HepG2 (cell line): ENCODE measurements at regions not wholly inside any gene's neighbourhood (a gene's known extent, or its start where the extent isn't known, plus 50 kb on each side); places are given as distances from the start of the nearest gene placed in this dataset.
"Not testable (repeated sequence)": the region's sequence is repeated elsewhere in the genome, so short reads cannot be mapped to it uniquely, and the experiment has no call there.

Source experiments
- ATAC-seq: fragments of 200-7000 bp; cut with Tn5 transposase; 3 replicates; pipeline ENCODE4 v1.9.1; 2020; ENCODE audit warnings: mild to moderate bottlenecking, moderate library complexity
- BruUV-seq: library from RNA; stranded (reverse); fragments of 400-500 nt; replicated peaks from 2 replicates; lab custom pipeline; 2021; lab: Mats Ljungman, UMichigan
- CTCF ChIA-PET: fragments of 300-600 bp; formaldehyde crosslinking; extraction: SDS; loops from one replicate; lab custom pipeline; 2021; ENCODE audit warnings: low total read pairs, inconsistent platforms, low intra/inter-chr PET ratio; lab: Yijun Ruan, JAX
- POLR2A ChIA-PET: fragments of 350-600 bp; sonication (Branson Sonifier 250); formaldehyde crosslinking; loops from one replicate; lab custom pipeline; 2020; ENCODE audit warnings: antibody characterized with exemption, inconsistent platforms; lab: Yijun Ruan, JAX
- DNase-seq: peaks from one replicate; pipeline ENCODE4 v3.0.0-alpha.2; 2015; ENCODE audit warnings: low spot score
- FAIRE-seq: peaks from 3 replicates; lab custom pipeline; 2011; peaks lifted over from hg19 to GRCh38; lab: Jason Lieb, UNC
- H2AFZ ChIP-seq: one replicate; pipeline ENCODE4 v1.6.1; 2011; ENCODE audit warnings: low read length, inconsistent platforms
- H3K27ac ChIP-seq: fragments of 300-600 bp; 3 replicates; pipeline ENCODE4 v1.8.0; 2011; ENCODE audit warnings: mixed run types, mild to moderate bottlenecking, mixed read lengths, low read length, inconsistent platforms; ENCODE audit not compliant: insufficient read depth; ENCODE audit errors: extremely low read length
- H3K27me3 ChIP-seq, 2 experiments: fragments of 200-600 bp in 1 of 2; 2 replicates in 1 of 2; 3 replicates in 1 of 2; pipeline versions ENCODE4 v1.6.0 to v1.8.0; 2011; ENCODE audit warnings: low read length in 2 of 2, mild to moderate bottlenecking in 2 of 2, moderate library complexity in 2 of 2, inconsistent platforms in 1 of 2; ENCODE audit not compliant: insufficient read depth in 2 of 2, control insufficient read depth in 1 of 2
- H3K36me3 ChIP-seq, 2 experiments: fragments of 200-600 bp in 1 of 2; replicated peaks in 1 of 2; 2 replicates in 1 of 2; 3 replicates in 1 of 2; pipeline versions ENCODE4 v1.5.1 to v1.8.0; 2011; ENCODE audit warnings: low read length in 2 of 2, inconsistent platforms in 1 of 2; ENCODE audit not compliant: insufficient read depth in 2 of 2, control insufficient read depth in 1 of 2
- H3K4me1 ChIP-seq: 2 replicates; pipeline ENCODE4 v1.5.1; 2012; ENCODE audit warnings: low read length, inconsistent platforms; ENCODE audit not compliant: insufficient read depth
- H3K4me2 ChIP-seq: 2 replicates; pipeline ENCODE4 v1.6.0; 2011; ENCODE audit warnings: low read depth, low read length, inconsistent platforms
- H3K4me3 ChIP-seq, 3 experiments: fragments of 200-600 bp in 1 of 3; sonication (generic), shearing (Covaris generic) in 1 of 3; replicated peaks in 1 of 3; 2 replicates each; pipeline ENCODE4 v1.5.1; 2011 to 2016; ENCODE audit warnings: low read length in 3 of 3, inconsistent platforms in 2 of 3, low read depth in 2 of 3, mild to moderate bottlenecking in 2 of 3, control low read depth in 1 of 3, mixed read lengths in 1 of 3; ENCODE audit not compliant: insufficient read depth in 1 of 3
- H3K79me2 ChIP-seq: one replicate; pipeline ENCODE4 v1.6.1; 2011; ENCODE audit warnings: low read length, inconsistent platforms; ENCODE audit not compliant: insufficient read depth
- H3K9ac ChIP-seq: 2 replicates; pipeline ENCODE4 v1.6.0; 2011; ENCODE audit warnings: mild to moderate bottlenecking, low read depth, low read length, inconsistent platforms; ENCODE audit not compliant: insufficient read depth
- H3K9me3 ChIP-seq: 2 replicates; pipeline ENCODE4 v1.5.1; 2012; ENCODE audit warnings: mild to moderate bottlenecking, low read length
- H4K20me1 ChIP-seq: 2 replicates; pipeline ENCODE4 v1.6.0; 2011; ENCODE audit warnings: inconsistent platforms, mild to moderate bottlenecking, low read length, moderate library complexity; ENCODE audit not compliant: insufficient read depth
- STAG1 ChIP-seq: sonication (generic); formaldehyde crosslinking; IDR thresholded peaks from 2 replicates; pipeline ENCODE4 v1.4.0; 2020; ENCODE audit warnings: missing genetic modification reagents
- WGBS: methylation state at CpG from one replicate; pipeline ENCODE4 v1.1.6; 2017; ENCODE audit warnings: low lambda C conversion rate; 5-methylcytosine and 5-hydroxymethylcytosine counted together
- in situ Hi-C: cut with HindIII; loops from 2 replicates; pipeline ENCODE4 v1.10.0; 2017; ENCODE audit warnings: low pct_unique_long_range_greater_than_20kb; ENCODE audit not compliant: extremely low pct_ligation_motif_present
- intact Hi-C: fragments of 100-400 bp; cut with micrococcal nuclease; formaldehyde crosslinking; loops from one replicate; pipeline ENCODE4 v1.10.0; 2022; ENCODE audit not compliant: unreplicated experiment

GRCh38 chr9:66197199-66197598 lies 460.3 kb downstream of the FOXD4L4 start:
- H3K9me3 ChIP-seq, H3K36me3 ChIP-seq, H2AFZ ChIP-seq, H3K4me2 ChIP-seq, H3K27me3 ChIP-seq, POLR2A ChIA-PET, H3K27ac ChIP-seq, FAIRE-seq, H3K4me3 ChIP-seq, H3K9ac ChIP-seq, H3K4me1 ChIP-seq, DNase-seq, CTCF ChIA-PET, ATAC-seq, H3K79me2 ChIP-seq, BruUV-seq, in situ Hi-C loops, H4K20me1 ChIP-seq, intact Hi-C loops: not testable (repeated sequence)
- no CpG with 5 or more reads among the region's 4 CpGs for WGBS

GRCh38 chr9:66198421-66198820 lies 461.5 kb downstream of the FOXD4L4 start:
- CTCF ChIA-PET, H3K27me3 ChIP-seq, H3K36me3 ChIP-seq, H3K9me3 ChIP-seq, H3K79me2 ChIP-seq, FAIRE-seq, H2AFZ ChIP-seq, H3K9ac ChIP-seq, POLR2A ChIA-PET, DNase-seq, H4K20me1 ChIP-seq, H3K4me1 ChIP-seq, intact Hi-C loops, H3K27ac ChIP-seq, H3K4me3 ChIP-seq, in situ Hi-C loops, H3K4me2 ChIP-seq, BruUV-seq: not testable (repeated sequence)
- peak; percentile 56 for TF ChIP-seq STAG1 (CRISPR knock-in tag)
- peak; percentile 100 for ATAC-seq
- WGBS: 22% methylated on average over 22 of the region's 22 CpGs

GRCh38 chr9:66206617-66207016 lies 469.7 kb downstream of the FOXD4L4 start:
- H3K9me3 ChIP-seq, H3K79me2 ChIP-seq, H3K4me1 ChIP-seq, H3K4me2 ChIP-seq, H3K27me3 ChIP-seq, H3K36me3 ChIP-seq, in situ Hi-C loops, H2AFZ ChIP-seq, POLR2A ChIA-PET, H3K9ac ChIP-seq, DNase-seq, FAIRE-seq, CTCF ChIA-PET, BruUV-seq, H4K20me1 ChIP-seq, H3K4me3 ChIP-seq, H3K27ac ChIP-seq, intact Hi-C loops: not testable (repeated sequence)
- no CpG with 5 or more reads among the region's 1 CpG for WGBS
- ATAC-seq: peak; percentile 90

GRCh38 chr9:66207914-66208313 lies 471.0 kb downstream of the FOXD4L4 start:
- H3K4me3 ChIP-seq, CTCF ChIA-PET, H3K9me3 ChIP-seq, FAIRE-seq, in situ Hi-C loops, ATAC-seq, H3K4me2 ChIP-seq, H3K9ac ChIP-seq, H3K4me1 ChIP-seq, H3K79me2 ChIP-seq, POLR2A ChIA-PET, intact Hi-C loops, BruUV-seq, DNase-seq, H3K27ac ChIP-seq, H4K20me1 ChIP-seq, H3K27me3 ChIP-seq, H2AFZ ChIP-seq, H3K36me3 ChIP-seq: not testable (repeated sequence)
- 5% methylated on average over 1 of the region's 2 CpGs for WGBS
